NCI-H446 (cell line): ENCODE measurements at regions not wholly inside any gene's neighbourhood (a gene's known extent, or its start where the extent isn't known, plus 50 kb on each side); places are given as distances from the start of the nearest gene placed in this dataset.
A peak's percentile ranks its signal among the peaks of the same experiment; 100 is the strongest.

Experiments used
- DNase-seq, 2 experiments: peaks; one replicate each; lab custom pipeline; 2025; lab: John Stamatoyannopoulos, UW

- DNase-seq: peak in 1 of 2 experiments; percentile 53
Measured at GRCh38 chr11:45724153-45724552, 58.7 kb upstream of the CHST1 start.

GRCh38 chr11:45723397-45723796, 58.0 kb upstream of the CHST1 start:
- DNase-seq: no peak

- no peak for DNase-seq
Measured at GRCh38 chr11:45722144-45722543, 56.7 kb upstream of the CHST1 start.

GRCh38 chr11:45717526-45717925, 52.1 kb upstream of the CHST1 start:
- no peak for DNase-seq

GRCh38 chr11:45715418-45715817, 50.0 kb upstream of the CHST1 start:
- DNase-seq: no peak
